Lower leg skin (tissue), 3 donors: ENCODE measurements at regions not wholly inside any gene's neighbourhood (a gene's known extent, or its start where the extent isn't known, plus 50 kb on each side); places are given as distances from the start of the nearest gene placed in this dataset.

Experiments
- CTCF ChIP-seq, 3 donors: fragments of 450-650 bp; IDR thresholded peaks; one replicate each; pipeline ENCODE4 v1.5.1; 2016; ENCODE audit warnings: antibody characterized with exemption in 3 of 3, mild to moderate bottlenecking in 3 of 3, moderate library complexity in 2 of 3
- POLR2A ChIP-seq, 2 donors: fragments of 450-650 bp; IDR thresholded peaks; one replicate each; pipeline ENCODE4 v1.6.1; 2016 to 2017; ENCODE audit warnings: antibody characterized with exemption in 2 of 2, mild to moderate bottlenecking in 1 of 2, moderate library complexity in 1 of 2

- TF ChIP-seq CTCF (IDR thresholded peaks at IDR 0.05) = no peak
- no peak for TF ChIP-seq POLR2A (IDR thresholded peaks at IDR 0.05)
Measured at GRCh38 chr19:28963486-28964250, 249.3 kb downstream of the UQCRFS1 start.
